DMS114 treated with DMSO at 0.1 percent for 48 hours (cell line): ENCODE measurements at regions not wholly inside any gene's neighbourhood (a gene's known extent, or its start where the extent isn't known, plus 50 kb on each side); places are given as distances from the start of the nearest gene placed in this dataset.

Source experiments
- DNase-seq: peaks from one replicate; lab custom pipeline; 2025; ENCODE audit not compliant: unreplicated experiment; lab: John Stamatoyannopoulos, UW

- no peak for DNase-seq
Observed at GRCh38 chr5:123244458-123244857, 155.4 kb downstream of the PRDM6 start.
